Choroid plexus epithelial cell (primary cell): ENCODE measurements at regions not wholly inside any gene's neighbourhood (a gene's known extent, or its start where the extent isn't known, plus 50 kb on each side); places are given as distances from the start of the nearest gene placed in this dataset.

Experiments used
- DNase-seq: peaks from one replicate; pipeline ENCODE4 v3.0.0-alpha.2; 2010; ENCODE audit warnings: low read depth
- H3K4me3 ChIP-seq: 2 replicates; pipeline ENCODE4 v1.5.1; 2011; ENCODE audit warnings: low read depth, mild to moderate bottlenecking, control low read depth, low read length, moderate library complexity
- TF ChIP-seq, protein P1 (sequence below): conservative IDR thresholded peaks from 2 replicates; pipeline ENCODE4 v1.5.1; 2011; ENCODE audit warnings: low read depth, mild to moderate bottlenecking, control low read depth, inconsistent platforms, low read length, moderate library complexity

DNA sequence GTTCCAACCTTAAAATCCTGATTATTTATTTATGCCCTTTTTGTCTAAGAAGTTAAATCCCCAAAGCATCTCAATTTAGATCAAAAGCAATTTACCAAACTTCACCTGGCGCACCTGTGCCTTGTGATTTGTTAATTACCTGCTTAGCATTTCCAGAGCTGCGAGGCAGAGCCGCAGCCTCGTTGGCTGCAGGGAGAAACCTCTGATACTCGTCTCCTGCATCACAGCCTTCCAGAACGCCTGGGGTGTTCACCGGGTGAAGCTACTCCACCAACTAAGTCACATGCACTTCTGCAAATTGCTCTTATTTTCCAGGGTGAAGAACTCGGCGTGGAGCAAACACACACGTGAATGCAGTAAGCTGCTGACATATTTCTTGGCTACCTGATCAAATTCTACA is 198.1 kb upstream of the RNF32 start:
- DNase-seq = no peak
- no peak overlapping the region for H3K4me3 ChIP-seq
- TF ChIP-seq, protein P1, sequence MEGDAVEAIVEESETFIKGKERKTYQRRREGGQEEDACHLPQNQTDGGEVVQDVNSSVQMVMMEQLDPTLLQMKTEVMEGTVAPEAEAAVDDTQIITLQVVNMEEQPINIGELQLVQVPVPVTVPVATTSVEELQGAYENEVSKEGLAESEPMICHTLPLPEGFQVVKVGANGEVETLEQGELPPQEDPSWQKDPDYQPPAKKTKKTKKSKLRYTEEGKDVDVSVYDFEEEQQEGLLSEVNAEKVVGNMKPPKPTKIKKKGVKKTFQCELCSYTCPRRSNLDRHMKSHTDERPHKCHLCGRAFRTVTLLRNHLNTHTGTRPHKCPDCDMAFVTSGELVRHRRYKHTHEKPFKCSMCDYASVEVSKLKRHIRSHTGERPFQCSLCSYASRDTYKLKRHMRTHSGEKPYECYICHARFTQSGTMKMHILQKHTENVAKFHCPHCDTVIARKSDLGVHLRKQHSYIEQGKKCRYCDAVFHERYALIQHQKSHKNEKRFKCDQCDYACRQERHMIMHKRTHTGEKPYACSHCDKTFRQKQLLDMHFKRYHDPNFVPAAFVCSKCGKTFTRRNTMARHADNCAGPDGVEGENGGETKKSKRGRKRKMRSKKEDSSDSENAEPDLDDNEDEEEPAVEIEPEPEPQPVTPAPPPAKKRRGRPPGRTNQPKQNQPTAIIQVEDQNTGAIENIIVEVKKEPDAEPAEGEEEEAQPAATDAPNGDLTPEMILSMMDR = no peak

DNA sequence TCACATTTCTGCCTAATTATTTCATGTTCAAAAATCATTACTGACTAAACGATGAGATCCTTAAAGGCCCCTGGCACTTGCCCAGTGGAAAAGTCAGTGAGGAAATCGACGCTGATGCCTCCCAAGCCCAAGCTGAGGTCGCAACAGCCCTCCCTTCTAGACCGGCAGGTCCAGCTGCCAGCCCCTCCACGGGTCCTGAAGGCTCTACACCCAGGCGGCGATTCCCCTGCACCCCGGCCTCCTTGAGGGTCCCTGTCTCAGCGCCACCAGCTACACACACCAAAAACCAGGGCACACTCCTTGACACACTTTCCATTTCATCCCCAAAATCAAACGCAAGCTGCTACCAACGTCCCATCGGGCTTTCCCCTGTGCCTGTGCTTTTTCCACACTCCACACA is 200.1 kb upstream of the RNF32 start:
- DNase-seq = no peak
- H3K4me3 ChIP-seq = no peak overlapping the region
- TF ChIP-seq, protein P1 = no peak

DNA sequence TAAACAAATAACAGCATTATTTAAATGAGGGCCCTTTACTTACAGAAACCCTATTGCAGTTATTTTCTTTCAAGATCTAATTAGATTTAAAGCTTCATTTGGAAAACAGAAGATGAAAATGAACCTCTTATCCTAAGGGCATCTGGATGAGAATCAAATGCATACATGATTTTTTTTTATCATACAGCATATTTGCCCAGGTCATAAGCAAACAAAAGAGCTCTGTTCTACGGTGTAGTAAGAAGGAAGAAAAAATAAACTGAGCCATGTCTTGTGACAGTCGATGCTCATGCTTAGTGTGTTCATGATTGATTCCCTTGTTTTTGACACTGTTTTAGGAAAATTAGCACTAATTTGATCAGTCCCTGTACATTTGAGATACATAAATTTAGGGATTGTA is 202.6 kb upstream of the RNF32 start:
- no peak overlapping the region for H3K4me3 ChIP-seq
- TF ChIP-seq, protein P1 = no peak
- no peak for DNase-seq

DNA sequence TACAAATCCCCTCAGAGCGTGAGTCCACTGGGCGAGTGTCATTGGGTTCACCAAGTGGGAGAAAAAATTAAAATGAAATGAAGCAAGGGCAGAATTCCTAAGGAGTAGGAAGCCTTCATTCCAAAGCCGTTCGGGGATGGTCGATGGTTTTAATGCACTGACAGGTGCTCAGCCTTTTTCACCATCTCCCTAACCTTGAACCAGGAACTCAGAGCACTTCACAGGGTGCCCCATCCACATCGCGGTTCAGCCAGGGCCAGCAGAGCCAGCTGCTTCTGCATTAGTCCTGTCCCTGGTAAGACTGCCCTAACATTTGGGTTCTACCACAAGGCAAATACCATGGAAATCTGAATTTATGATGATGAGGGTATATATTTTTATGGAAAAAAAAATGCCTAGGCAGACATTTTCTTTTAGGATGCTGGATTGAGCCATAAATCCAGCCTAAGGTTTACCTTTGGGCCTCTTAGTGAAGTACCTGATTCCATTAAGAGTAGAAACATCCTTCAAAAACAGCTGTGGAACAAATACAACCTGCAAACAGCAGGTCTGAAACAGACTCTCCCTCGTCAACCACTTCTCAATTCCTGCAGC is 203.5 kb upstream of the RNF32 start:
- no peak for DNase-seq
- TF ChIP-seq, protein P1 = no peak
- no peak overlapping the region for H3K4me3 ChIP-seq

DNA sequence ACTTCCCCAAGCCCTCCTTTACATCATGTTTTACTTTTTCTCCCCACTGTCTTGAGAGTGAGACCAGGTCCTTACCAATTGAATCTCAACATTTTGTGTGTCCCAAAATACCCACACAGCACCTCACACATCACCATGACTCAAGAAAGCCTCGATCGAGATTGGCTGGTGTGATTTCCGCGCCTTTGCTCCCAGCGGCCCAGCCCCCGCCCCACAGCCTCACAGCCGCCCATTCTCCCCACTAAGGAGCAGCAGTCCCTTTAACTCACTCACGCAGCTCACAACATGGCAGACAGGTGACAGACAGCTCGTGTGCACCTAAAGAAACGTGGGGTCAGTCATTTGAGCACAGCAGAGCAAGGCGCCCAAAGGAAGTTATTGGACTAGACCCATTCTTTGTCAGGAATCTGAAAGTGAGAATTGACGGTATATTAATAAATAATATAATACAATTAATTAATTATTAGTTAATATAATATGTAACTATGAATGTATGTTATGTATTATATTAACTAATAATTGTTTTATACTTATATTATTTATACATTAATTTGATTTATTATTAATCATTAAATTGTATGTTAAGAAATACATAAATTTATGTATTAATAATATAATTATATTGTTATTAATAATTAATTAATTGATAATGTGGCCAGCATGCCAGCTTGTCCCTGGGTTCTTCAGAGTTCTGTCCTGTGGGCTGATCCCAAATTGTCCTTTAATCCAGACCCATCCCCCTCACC is 204.9 kb upstream of the RNF32 start:
- TF ChIP-seq, protein P1 = no peak
- no peak for DNase-seq
- no peak overlapping the region for H3K4me3 ChIP-seq

DNA sequence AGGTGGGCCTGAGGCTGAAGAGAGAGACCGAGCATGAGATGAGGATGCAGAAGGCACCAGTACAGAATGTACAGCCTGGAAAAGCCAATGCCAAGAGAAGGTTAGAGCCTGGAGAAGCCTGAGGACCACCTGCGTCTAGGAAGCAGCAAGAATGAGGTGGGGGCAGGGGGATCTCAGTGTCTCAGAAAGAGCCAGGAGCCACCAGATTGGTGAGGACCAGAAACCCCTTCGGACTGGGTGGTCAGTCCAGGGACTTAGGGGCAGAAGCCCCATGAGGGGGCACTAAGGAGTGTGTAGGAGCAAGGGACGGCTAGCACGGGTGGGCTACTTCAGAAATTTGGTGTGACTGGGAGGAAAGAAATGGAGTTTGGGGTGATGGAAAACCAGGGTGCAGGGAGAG is 205.9 kb upstream of the RNF32 start:
- no peak for DNase-seq
- H3K4me3 ChIP-seq = no peak overlapping the region
- TF ChIP-seq, protein P1 = no peak

DNA sequence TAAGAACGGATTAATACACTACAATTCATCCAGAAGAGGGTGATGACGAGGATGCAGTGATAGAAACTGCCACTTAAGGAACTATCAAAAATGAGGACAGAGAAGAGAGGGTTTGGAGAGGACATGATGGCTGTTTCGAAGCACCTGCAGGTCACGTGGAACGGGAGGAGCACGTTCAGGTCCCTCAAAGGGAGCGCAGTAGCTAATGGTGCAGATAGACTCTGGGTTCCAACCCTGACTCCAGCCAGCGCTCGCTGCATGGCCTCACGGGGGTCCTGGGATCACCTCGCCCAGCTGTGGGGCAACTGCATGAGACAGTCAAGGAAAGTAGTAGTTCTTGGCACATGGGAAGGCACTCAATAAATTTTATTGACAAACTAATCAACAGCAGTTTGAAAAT is 208.6 kb upstream of the RNF32 start:
- TF ChIP-seq, protein P1 = no peak
- no peak overlapping the region for H3K4me3 ChIP-seq
- no peak for DNase-seq
